ENCODE measurements at regions not wholly inside any gene's neighbourhood (a gene's known extent, or its start where the extent isn't known, plus 50 kb on each side); places are given as distances from the start of the nearest gene placed in this dataset.
"Not testable (repeated sequence)": the region's sequence is repeated elsewhere in the genome, so short reads cannot be mapped to it uniquely, and the experiment has no call there.

DNA sequence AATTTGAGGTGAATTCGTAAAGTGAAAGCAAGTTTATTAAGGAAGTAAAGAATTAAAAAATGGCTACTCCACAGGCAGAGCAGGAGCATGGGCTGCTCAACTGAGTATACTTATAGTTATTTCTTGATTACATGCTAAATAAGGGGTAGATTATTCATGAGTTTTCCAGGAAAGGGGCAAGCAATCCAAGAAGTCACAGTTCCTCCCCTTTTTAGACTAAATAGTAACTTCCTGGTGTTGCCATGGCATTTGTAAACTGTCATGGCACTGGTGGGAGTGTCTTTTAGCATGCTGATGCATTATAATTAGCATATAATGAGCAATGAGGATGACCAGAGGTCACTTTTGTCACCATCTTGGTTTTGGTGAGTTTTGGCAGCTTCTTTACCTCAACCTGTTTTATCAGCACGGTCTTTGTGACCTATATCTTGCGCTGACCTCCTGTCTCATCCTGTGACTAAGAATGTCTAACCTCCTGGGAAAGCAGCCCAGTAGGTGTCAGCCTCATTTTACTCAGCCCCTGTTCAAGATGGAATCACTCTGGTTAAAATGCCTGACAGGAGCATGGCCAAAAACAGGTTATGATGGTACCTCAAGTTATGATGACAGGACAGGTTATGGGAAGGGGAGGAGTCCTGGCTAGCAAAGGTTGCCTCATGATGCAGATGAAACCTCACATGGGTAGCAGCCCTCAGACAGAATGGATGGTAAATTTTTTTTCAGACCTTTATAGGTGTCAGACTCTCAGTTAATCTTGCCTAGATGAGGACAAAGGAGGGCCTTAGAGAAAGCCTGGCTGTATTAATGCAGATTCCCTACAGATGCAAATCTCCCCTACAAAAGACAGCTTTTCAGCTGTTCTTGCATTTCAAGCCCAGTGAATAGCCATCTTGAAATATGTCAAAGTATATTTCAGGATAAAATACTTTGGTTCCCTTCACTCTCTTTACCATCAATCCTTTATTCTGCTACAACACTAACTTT lies 49.7 kb downstream of the SIPA1L2 start:
- no peak overlapping the region for H3K4me3 ChIP-seq (ENCODE audit: low read depth, low read length)

GRCh38 chr1:232579466-232579865 lies 50.5 kb downstream of the SIPA1L2 start:
- no peak overlapping the region for H3K4me3 ChIP-seq (ENCODE audit: low read depth, low read length)

DNA sequence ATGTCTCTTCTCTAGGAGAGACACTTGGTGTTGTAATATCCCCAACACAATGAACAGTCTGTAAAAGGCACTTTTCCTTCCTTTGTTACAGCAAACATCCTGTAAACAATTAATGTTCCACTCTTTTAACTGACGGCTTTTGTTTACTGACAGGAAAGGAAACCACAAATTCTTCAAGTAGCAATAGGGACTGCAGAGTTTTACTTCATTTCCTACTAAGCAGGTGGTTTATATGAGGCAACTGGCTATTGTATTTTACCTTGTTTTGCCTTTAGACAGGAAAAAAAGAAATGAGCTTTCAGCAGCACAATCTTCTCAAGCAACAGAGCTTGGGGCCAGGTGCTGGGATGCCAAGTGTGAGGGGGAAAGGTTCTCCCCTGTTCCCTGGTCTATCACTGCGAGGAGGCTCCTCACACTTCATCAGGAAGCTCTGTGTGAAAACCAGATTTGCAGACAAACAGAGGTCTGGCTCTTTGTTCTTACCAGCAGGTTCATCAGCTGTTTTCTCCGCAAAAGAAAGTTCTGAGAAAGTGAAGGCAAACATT lies 51.2 kb downstream of the SIPA1L2 start:
- no peak overlapping the region for H3K4me3 ChIP-seq (ENCODE audit: low read depth, low read length)

DNA sequence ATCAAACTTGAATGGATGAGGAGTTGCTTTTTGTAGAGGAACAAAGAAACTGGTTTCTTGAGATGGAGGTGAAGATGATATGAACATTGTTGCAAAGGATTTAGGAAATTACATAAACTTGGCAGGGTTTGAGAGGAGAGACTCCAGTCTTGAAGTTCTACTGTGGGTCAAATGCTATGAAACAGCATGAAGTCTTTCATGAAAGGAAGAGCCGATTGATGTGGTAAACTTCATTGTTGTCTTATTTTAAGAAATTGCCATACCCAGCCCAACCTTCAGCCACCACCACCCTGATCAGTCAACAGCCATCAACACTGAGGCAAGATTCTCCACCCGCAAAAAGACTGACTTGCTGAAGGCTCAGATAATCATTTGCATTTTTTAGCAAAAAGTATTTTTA lies 52.2 kb downstream of the SIPA1L2 start:
- no peak overlapping the region for H3K4me3 ChIP-seq (ENCODE audit: low read depth, low read length)

GRCh38 chr1:232576537-232576936 lies 53.4 kb downstream of the SIPA1L2 start:
- H3K4me3 ChIP-seq (ENCODE audit: low read depth, low read length), result no peak overlapping the region

GRCh38 chr1:232575763-232576040 lies 54.2 kb downstream of the SIPA1L2 start:
- no peak overlapping the region for H3K4me3 ChIP-seq (ENCODE audit: low read depth, low read length)

DNA sequence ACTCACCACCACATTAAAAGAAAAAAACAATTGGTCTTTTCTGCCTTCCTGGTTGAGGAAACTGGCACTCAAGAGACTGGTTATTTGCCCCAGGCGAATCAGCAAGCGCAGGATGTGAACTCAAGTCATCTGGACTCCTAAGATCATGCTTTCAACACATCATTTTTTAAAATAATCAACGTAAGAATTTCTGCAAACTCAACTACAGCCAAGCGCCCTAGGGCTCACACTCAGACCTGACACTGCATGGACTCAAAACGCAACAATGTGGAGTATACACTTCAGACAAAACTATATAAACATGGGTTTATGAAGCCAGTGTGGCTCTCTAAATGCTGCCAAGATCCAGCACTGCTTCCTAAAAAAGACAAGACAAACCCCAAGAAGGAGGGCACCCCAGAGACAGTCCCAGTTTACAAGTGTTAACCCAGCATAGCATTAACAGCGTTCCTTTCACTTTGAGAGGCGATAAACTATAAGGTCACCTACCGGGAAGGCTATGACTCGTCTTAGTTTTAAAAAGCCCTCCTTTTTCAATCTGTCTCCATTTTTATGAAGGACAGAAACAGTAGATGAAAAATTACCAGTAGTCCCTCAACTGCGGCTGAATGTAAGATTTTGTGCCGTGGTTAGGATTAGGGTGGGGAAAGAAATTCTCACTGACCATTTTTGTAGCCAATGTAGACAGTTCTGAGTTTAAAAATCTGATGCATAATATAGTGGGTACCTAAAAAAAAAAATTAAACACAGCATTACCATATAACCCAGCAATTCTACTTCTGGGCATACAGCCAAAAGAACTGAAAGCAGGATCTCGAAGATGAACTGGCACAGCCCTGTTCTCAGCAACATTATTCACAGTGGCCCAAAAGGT lies 54.8 kb downstream of the SIPA1L2 start:
- H3K4me3 ChIP-seq (ENCODE audit: low read depth, low read length), result no peak overlapping the region

DNA sequence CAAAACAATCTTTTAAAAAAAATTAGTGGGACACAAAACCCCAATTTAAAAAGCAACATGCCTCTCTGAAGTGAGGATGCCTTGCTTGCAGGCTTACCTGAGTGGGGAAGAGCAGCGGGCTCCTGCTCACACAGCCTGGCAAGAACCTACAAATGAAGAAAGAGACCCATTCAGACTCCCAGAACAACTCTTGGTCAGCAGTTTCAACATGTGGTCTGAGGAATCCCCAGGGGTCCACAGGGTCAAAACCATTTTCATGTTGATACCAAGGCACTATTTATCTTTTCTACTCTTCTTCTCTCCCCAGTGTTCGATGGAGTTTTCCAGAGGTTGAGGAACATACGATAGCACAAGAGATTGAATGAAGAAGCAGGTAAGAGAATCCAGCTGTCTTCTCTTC lies 55.9 kb downstream of the SIPA1L2 start:
- H3K4me3 ChIP-seq (ENCODE audit: low read depth, low read length), result no peak overlapping the region

GRCh38 chr1:232571523-232571922 lies 58.4 kb downstream of the SIPA1L2 start:
- H3K4me3 ChIP-seq (ENCODE audit: low read depth, low read length), result no peak overlapping the region

DNA sequence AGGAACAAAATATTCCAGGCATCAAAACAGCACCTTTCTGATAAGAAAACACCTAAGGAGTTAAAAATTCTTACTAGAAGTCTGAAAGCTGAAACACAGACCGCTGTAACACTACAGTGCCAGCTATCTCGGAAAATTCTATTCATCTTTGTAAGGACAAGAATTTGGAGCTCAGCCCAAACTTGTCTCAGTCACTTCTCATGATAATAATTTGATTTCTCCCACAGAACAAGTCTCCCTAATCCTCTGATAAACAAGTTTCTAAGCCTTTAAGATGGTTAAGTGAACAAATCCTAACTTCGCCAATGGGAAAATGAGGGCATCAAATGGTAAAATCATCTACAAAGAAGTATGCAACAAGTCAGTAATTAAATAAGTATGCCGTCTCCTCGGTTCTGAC lies 59.9 kb downstream of the SIPA1L2 start:
- no peak overlapping the region for H3K4me3 ChIP-seq (ENCODE audit: low read depth, low read length)

GRCh38 chr1:232569554-232569921 lies 60.4 kb downstream of the SIPA1L2 start:
- H3K4me3 ChIP-seq (ENCODE audit: low read depth, low read length), result not testable (repeated sequence)

- H3K4me3 ChIP-seq (ENCODE audit: low read depth, low read length), result no peak overlapping the region
These were observed 60.9 kb downstream of the SIPA1L2 start for GRCh38 chr1:232568906-232569553.

DNA sequence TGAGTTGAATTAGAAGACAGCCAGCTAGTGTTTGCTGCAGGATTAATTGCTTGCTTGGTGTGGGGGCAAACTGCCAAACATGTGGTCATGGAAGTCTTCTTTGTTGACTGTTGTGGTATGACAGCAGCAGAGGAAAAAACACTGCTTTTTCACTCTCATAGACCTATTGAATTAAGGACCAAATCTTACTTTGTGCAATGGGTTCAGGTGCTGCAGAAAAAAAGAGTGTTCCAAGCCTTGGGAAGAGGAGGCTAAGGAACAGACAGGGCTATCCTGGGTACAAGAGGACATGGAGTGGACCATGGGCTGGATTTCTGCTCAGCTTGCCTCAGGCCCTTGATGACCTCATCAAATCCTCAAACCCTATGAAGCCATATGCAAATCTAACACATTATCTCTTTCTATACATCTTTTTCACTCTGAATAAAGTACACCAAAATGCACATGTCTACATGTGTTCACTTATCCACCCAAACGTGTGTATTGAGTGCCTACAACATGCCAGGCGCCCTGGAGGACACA lies 61.5 kb downstream of the SIPA1L2 start:
- H3K4me3 ChIP-seq (ENCODE audit: low read depth, low read length), result no peak overlapping the region

- no peak overlapping the region for H3K4me3 ChIP-seq (ENCODE audit: low read depth, low read length)
These were observed 63.8 kb downstream of the SIPA1L2 start for GRCh38 chr1:232566093-232566492.

GRCh38 chr1:232562855-232563510 lies 67.0 kb downstream of the SIPA1L2 start:
- H3K4me3 ChIP-seq (ENCODE audit: low read depth, low read length), result no peak overlapping the region

- no peak overlapping the region for H3K4me3 ChIP-seq (ENCODE audit: low read depth, low read length)
These were observed 68.6 kb downstream of the SIPA1L2 start for GRCh38 chr1:232561381-232561780.

DNA sequence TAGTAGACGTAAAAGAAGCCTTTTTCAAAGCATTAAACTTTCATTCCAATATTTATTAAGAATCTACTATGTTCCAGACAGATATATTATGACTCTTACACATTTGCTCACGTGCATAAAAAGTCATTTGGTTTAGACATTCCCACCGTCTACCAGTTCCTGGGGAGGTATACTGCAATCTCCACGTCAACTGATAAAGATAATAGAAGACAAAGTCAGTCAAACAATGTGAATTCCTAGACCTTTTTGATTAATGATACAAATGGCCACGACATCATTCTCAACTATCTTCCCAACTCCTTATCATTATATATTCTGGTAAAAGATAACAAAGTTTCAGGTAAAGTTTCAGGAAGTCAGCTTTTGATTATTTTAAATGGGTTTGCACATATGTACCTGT lies 69.0 kb downstream of the SIPA1L2 start:
- H3K4me3 ChIP-seq (ENCODE audit: low read depth, low read length), result no peak overlapping the region

DNA sequence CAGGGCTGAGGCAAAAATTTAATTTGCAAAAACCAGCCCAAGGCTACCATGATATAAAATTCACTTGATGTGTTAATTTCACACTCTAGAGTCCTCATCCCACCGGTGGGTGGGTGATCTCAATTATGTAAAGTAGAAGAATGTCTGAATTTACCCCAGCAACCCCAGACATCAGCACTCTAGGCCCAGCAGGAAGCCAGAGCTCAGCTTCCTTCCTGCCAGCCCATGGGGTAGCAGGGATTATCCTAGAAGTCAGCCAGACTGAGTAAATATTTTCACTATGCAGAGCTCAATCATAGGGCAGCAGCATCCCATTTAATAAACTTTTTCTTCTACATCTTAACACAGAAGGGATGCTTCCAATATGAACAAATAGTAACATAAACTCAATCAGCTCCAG lies 71.0 kb downstream of the SIPA1L2 start:
- no peak overlapping the region for H3K4me3 ChIP-seq (ENCODE audit: low read depth, low read length)

DNA sequence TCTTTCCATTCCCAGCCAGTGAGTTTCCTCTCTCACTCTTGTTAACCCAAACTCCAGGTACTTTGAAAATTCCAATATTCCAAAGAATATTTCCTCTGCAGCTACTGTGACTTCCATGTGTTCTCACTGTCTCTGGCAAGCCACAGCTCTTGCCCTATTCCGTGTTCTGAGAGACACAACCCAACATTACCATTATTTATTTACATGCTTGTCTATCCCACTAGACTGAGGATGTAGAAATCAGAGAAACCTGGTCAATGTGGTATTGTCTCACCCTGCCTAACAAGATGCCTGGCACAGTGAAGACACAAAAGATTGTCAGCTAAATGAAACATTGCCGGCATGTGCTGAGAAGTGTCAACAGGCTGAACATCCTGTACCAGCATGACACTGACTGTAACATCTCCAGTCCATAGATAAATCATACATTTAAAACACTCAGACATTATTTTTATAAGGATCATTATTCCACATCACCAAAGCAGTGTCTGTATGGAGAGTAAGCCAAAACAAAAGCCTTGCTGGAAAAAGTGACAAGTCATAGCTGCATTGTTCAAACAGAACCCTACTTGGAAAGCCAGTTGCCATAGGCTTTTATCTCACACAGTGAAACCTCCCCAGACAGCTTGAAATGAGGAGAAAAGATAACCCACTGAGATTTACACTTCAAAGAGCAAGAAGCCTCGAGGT lies 72.3 kb downstream of the SIPA1L2 start:
- H3K4me3 ChIP-seq (ENCODE audit: low read depth, low read length), result no peak overlapping the region

GRCh38 chr1:232557096-232557495 lies 72.8 kb downstream of the SIPA1L2 start:
- no peak overlapping the region for H3K4me3 ChIP-seq (ENCODE audit: low read depth, low read length)
